Astrocyte (in vitro differentiated cells and primary cell): ENCODE measurements at regions not wholly inside any gene's neighbourhood (a gene's known extent, or its start where the extent isn't known, plus 50 kb on each side); places are given as distances from the start of the nearest gene placed in this dataset.

Experiments used
- DNase-seq: peaks from one replicate; pipeline ENCODE4 v3.0.0-alpha.2; 2010; ENCODE audit warnings: low read depth
- FAIRE-seq: peaks from 2 replicates; lab custom pipeline; 2011; peaks lifted over from hg19 to GRCh38; lab: Jason Lieb, UNC
- H2AFZ ChIP-seq: 2 replicates; pipeline ENCODE4 v1.6.0; 2012; ENCODE audit warnings: low read depth, low read length, inconsistent platforms
- H3K27ac ChIP-seq: 2 replicates; pipeline ENCODE4 v1.5.1; 2011; ENCODE audit warnings: low read depth, low read length, inconsistent platforms
- H3K27me3 ChIP-seq: 2 replicates; pipeline ENCODE4 v1.6.0; 2011; ENCODE audit warnings: low read length, inconsistent platforms; ENCODE audit not compliant: insufficient read depth
- H3K36me3 ChIP-seq: 2 replicates; pipeline ENCODE4 v1.5.1; 2011; ENCODE audit warnings: low read length, inconsistent platforms; ENCODE audit not compliant: insufficient read depth
- H3K4me1 ChIP-seq: 2 replicates; pipeline ENCODE4 v1.5.1; 2011; ENCODE audit warnings: low read length, inconsistent platforms; ENCODE audit not compliant: insufficient read depth
- H3K4me2 ChIP-seq: 2 replicates; pipeline ENCODE4 v1.6.0; 2012; ENCODE audit warnings: low read length, inconsistent platforms
- H3K4me3 ChIP-seq: 2 replicates; pipeline ENCODE4 v1.5.1; 2011; ENCODE audit warnings: low read depth, mild to moderate bottlenecking, low read length, inconsistent platforms; ENCODE audit not compliant: insufficient read depth
- H3K79me2 ChIP-seq: 2 replicates; pipeline ENCODE4 v1.6.0; 2012; ENCODE audit warnings: mild to moderate bottlenecking, low read length, inconsistent platforms; ENCODE audit not compliant: insufficient read depth
- H3K9ac ChIP-seq: 2 replicates; pipeline ENCODE4 v1.6.0; 2012; ENCODE audit warnings: mild to moderate bottlenecking, low read length, inconsistent platforms
- H3K9me3 ChIP-seq: 2 replicates; pipeline ENCODE4 v1.5.1; 2012; ENCODE audit warnings: low read depth, mild to moderate bottlenecking, low read length, inconsistent platforms; ENCODE audit not compliant: insufficient read depth
- H4K20me1 ChIP-seq: 2 replicates; pipeline ENCODE4 v1.6.0; 2012; ENCODE audit warnings: low read length, inconsistent platforms; ENCODE audit not compliant: insufficient read depth
- H3K27ac Mint-ChIP-seq: one replicate; pipeline ENCODE4 v1.8.0; 2021; ENCODE audit warnings: mild to moderate bottlenecking, mixed read lengths; ENCODE audit not compliant: unreplicated experiment
- H3K27me3 Mint-ChIP-seq: one replicate; pipeline ENCODE4 v1.8.0; 2021; ENCODE audit warnings: low read depth, mixed read lengths; ENCODE audit not compliant: unreplicated experiment
- H3K36me3 Mint-ChIP-seq: one replicate; pipeline ENCODE4 v1.8.0; 2021; ENCODE audit warnings: low read depth, mixed read lengths; ENCODE audit not compliant: unreplicated experiment
- H3K4me1 Mint-ChIP-seq: one replicate; pipeline ENCODE4 v1.8.0; 2021; ENCODE audit warnings: low read depth, mixed read lengths; ENCODE audit not compliant: unreplicated experiment
- H3K4me3 Mint-ChIP-seq: one replicate; pipeline ENCODE4 v1.8.0; 2021; ENCODE audit warnings: mild to moderate bottlenecking, moderate library complexity, mixed read lengths; ENCODE audit not compliant: unreplicated experiment
- H3K9me3 Mint-ChIP-seq: one replicate; pipeline ENCODE4 v1.8.0; 2021; ENCODE audit warnings: mild to moderate bottlenecking, mixed read lengths; ENCODE audit not compliant: unreplicated experiment
- CTCF ChIP-seq: IDR thresholded peaks from 2 replicates; pipeline ENCODE4 v1.5.1; 2011; ENCODE audit warnings: low read depth, mild to moderate bottlenecking, inconsistent platforms, low read length, moderate library complexity; ENCODE audit not compliant: insufficient read depth
- EZH2 ChIP-seq: IDR thresholded peaks from 2 replicates; pipeline ENCODE4 v1.6.1; 2012; ENCODE audit warnings: mild to moderate bottlenecking, low read length, inconsistent platforms; ENCODE audit not compliant: insufficient read depth

GRCh38 chr5:125421006-125421405, 674.6 kb upstream of the ZNF608 start:
- FAIRE-seq (no peak), DNase-seq (no peak)
- H3K9me3 Mint-ChIP-seq: peaks cover 2% of the 10 kb centered on the region
- no peak overlapping the region for H3K27ac Mint-ChIP-seq
- H3K27me3 Mint-ChIP-seq: no peaks in the 10 kb centered on the region
- H3K36me3 Mint-ChIP-seq: no peaks in the 10 kb centered on the region
- Histone ChIP-seq H3K36me3 (no peaks in the 10 kb centered on the region), H3K4me1 (no peaks in the 10 kb centered on the region), H3K9ac (no peak overlapping the region), H4K20me1 (no peaks in the 10 kb centered on the region), H3K27me3 (no peaks in the 10 kb centered on the region), H3K27ac (no peak overlapping the region), H3K4me3 (no peak overlapping the region), H3K4me2 (no peak overlapping the region), H2AFZ (no peak overlapping the region), H3K79me2 (no peaks in the 10 kb centered on the region), H3K9me3 (no peaks in the 10 kb centered on the region)
- H3K4me1 Mint-ChIP-seq: no peaks in the 10 kb centered on the region
- no peak overlapping the region for H3K4me3 Mint-ChIP-seq
- no peak for TF ChIP-seq EZH2
- TF ChIP-seq CTCF: no peak

GRCh38 chr5:125422342-125422741, 675.9 kb upstream of the ZNF608 start:
- no peaks in the 10 kb centered on the region for H3K36me3 ChIP-seq
- FAIRE-seq (no peak), DNase-seq (no peak)
- no peak overlapping the region for H2AFZ ChIP-seq
- H3K27ac Mint-ChIP-seq: no peak overlapping the region
- no peaks in the 10 kb centered on the region for H3K4me1 ChIP-seq
- H3K4me1 Mint-ChIP-seq: no peaks in the 10 kb centered on the region
- no peaks in the 10 kb centered on the region for H3K79me2 ChIP-seq
- no peaks in the 10 kb centered on the region for H3K27me3 ChIP-seq
- H3K9me3 ChIP-seq: no peaks in the 10 kb centered on the region
- H3K27me3 Mint-ChIP-seq: no peaks in the 10 kb centered on the region
- H3K4me3 Mint-ChIP-seq: no peak overlapping the region
- no peak overlapping the region for H3K4me3 ChIP-seq
- no peak overlapping the region for H3K4me2 ChIP-seq
- H3K9me3 Mint-ChIP-seq: no peaks in the 10 kb centered on the region
- no peak overlapping the region for H3K9ac ChIP-seq
- no peak for TF ChIP-seq EZH2
- TF ChIP-seq CTCF: no peak
- no peaks in the 10 kb centered on the region for H3K36me3 Mint-ChIP-seq
- no peaks in the 10 kb centered on the region for H4K20me1 ChIP-seq
- H3K27ac ChIP-seq: no peak overlapping the region

GRCh38 chr5:125424402-125425141, 678.1 kb upstream of the ZNF608 start:
- Histone ChIP-seq H3K4me2 (no peak overlapping the region), H3K36me3 (no peaks in the 10 kb centered on the region), H3K4me3 (no peak overlapping the region), H3K4me1 (no peaks in the 10 kb centered on the region), H2AFZ (no peak overlapping the region), H3K27ac (no peak overlapping the region), H3K79me2 (no peaks in the 10 kb centered on the region), H3K9ac (no peak overlapping the region), H4K20me1 (no peaks in the 10 kb centered on the region), H3K27me3 (no peaks in the 10 kb centered on the region), H3K9me3 (no peaks in the 10 kb centered on the region)
- no peak overlapping the region for H3K4me3 Mint-ChIP-seq
- TF ChIP-seq CTCF (no peak), EZH2 (no peak)
- FAIRE-seq (no peak), DNase-seq (no peak)
- H3K9me3 Mint-ChIP-seq: peaks cover 2% of the 10 kb centered on the region
- H3K27ac Mint-ChIP-seq: no peak overlapping the region
- H3K27me3 Mint-ChIP-seq: no peaks in the 10 kb centered on the region
- H3K4me1 Mint-ChIP-seq: no peaks in the 10 kb centered on the region
- no peaks in the 10 kb centered on the region for H3K36me3 Mint-ChIP-seq
